LHCN-M2 (cell line): ENCODE measurements at regions not wholly inside any gene's neighbourhood (a gene's known extent, or its start where the extent isn't known, plus 50 kb on each side); places are given as distances from the start of the nearest gene placed in this dataset.

Source experiments
- DNase-seq: peaks from one replicate; pipeline ENCODE4 v3.0.0-alpha.2; 2012; ENCODE audit warnings: low read depth

DNA sequence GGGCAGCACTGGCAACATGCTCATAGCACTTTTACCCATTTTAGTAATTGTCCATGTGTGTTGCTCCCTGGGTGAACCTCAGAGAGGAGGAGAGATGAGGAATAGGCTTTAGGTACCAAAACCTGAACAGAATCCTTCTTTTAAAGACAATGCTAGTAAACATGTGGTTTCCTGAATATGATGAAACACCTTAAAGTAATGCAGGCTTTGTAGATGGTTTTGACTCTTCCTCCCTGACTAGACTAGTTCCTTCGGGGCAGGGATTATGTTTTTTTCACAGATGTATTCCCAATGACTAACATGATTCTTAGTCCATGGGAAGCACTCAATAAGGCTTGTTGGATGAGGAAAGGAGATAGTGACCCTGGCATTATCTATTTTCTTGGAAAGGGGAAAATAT lies 367.6 kb upstream of the JAG1 start:
- peak; percentile 8 for DNase-seq

DNA sequence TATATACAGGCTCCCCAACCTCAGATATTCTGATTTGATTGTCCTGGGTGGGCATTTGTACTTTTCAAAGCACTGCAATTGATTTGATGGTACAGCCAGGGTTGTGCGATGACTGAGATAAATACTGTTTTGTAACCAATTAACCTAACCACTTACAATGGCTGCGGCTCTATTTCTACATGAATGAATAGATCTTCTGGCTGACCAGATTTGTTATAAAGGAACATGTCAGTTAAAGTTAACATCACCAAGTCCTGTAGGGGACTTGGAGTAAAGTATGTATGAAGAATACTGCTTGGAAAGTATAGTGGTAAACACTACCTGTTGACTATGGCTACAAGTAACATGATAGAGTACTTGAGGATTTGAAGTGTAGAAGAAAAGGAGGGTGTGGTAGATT lies 369.2 kb upstream of the JAG1 start:
- DNase-seq: no peak

DNA sequence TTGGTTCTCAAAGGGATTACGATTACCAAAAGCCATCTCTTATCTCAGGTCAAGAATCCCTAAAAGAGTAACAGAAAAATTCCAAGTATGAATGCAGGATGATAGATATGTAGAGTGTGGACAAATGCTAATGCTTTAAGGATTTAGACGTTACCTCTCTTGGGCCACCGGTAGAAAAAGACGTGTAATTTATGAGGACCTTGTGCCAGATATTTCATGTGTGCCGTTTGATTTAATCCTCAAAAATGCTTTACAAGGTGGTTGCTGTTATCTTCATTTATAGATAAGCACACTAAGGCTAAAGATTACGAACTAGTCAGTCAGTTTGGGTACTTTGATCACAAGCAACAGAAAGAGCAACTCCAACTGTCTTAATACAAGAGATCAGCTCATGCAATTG lies 370.8 kb upstream of the JAG1 start:
- DNase-seq: no peak

DNA sequence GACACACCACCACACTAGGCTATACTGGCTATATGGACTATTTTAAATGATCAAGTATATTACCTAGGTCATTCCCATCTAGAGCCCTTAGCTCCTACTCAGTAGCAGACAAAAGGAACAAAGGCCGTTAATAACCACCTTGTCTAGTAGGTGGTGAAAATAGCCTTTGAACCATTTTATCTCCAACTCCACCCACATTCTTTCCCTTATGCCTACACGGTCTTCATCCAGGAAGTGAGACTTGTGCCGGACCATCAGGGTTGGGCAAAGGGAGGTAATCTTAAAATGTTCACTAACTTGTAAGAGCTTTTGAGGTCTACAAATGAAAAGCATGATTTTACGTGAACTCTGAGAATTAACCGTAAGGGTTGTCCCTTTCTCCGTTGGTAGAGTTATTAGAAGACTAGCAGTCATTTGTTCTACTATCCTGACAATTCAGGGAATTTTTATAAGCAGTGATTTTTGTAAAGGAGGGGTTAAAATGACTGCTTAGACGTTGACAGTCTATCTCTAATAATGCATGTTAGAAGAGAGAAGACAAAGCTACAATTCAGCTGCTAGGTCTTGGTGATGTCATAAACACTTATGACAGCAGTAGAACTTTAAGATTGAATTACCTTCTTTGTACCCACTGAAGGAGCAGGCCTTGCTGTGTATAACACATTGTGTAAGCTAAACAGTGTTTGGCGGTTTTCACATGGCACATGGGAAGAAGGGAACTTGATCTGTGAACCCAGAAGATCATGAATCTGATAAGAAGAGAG lies 371.8 kb upstream of the JAG1 start:
- DNase-seq: no peak

DNA sequence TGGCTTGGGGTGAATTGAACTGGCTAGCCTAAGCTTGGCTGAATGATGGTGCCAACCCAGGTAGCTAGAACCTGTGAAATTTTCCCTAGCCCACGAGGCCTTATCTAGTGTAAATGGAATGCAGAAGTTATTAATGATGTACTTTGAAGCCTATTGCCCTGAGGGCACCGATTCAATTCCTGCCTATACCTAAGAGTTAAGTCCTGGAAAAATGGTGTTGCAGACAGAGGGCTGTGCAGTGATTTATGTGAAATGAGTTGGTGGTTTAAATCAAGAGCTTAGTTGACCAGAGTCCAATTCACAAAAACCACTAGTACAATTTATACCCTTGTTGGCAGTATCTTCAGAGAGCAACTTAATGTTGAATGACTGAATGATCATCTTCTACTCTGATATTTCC lies 373.8 kb upstream of the JAG1 start:
- no peak for DNase-seq

DNA sequence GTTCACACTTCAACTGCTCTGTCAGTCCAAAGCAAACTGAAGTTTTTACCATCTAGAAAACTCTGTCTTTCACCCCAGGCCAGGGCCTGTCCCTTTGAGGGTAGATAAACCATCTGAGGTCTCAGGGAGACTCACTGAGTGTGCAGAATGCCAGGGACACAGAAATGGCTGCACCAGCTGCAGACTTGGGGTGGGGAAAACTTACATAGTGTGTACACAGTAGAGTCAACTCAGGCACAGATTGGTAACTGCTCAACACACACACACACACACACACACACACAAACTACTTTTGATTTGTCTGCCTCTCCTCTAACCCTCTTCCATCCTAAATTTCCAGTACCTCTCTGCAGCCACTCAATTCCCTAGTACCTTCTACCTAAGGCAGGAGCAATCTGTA lies 374.9 kb upstream of the JAG1 start:
- DNase-seq: no peak

DNA sequence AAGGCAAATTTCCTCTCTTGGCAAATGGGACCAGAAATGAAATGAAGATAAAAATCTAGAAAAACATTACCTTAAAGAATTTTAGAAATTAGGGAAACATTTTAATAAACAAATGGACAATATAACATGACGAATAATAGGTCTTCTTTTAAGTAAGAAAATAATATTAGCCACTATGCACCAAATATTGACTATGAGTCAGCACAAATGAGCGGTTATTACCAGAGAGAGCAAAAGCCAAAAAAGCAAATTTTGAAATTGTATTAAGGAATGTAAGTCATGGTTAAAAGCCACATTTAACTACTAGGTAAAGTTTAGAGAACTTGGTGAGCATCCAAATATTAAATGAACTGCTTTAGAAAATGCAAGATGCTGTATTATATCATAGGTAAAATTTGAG lies 376.6 kb upstream of the JAG1 start:
- no peak for DNase-seq

DNA sequence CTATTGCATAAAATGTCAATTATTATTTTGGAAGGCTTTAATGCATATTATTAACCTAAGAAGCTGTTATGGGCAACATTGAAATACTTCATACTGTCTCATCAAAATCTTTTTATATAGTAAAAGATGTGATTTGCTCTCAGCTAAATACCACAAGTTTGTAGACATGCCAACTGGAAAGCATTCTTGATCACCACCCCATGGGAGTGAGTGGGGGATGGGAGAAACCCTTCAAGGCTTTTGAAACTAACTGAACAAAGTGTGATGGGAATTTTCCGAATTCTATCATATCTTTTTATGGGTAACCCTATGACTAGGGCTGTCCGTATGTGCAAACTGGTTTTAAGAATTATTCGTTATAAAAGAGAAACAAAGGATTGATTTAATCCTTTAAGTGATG lies 377.3 kb upstream of the JAG1 start:
- peak; percentile 19 for DNase-seq

DNA sequence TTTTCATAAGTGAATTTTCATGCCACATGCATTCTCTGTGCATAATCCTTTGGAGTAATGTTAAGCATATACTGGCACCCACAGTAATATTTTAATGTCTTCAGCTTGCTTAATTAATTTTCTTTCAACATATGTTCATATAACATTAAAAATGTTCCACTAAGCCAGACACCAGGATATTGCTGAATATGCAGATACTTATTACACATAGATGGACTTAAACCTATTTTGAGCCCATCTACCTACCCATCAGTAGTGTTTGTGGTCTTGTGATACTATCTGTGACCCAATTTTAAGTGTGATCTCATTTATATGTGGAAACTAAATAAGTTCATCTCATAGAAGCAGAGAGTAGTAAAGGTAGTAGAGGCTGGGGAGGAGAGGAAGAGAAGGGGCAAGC lies 379.5 kb upstream of the JAG1 start:
- no peak for DNase-seq

DNA sequence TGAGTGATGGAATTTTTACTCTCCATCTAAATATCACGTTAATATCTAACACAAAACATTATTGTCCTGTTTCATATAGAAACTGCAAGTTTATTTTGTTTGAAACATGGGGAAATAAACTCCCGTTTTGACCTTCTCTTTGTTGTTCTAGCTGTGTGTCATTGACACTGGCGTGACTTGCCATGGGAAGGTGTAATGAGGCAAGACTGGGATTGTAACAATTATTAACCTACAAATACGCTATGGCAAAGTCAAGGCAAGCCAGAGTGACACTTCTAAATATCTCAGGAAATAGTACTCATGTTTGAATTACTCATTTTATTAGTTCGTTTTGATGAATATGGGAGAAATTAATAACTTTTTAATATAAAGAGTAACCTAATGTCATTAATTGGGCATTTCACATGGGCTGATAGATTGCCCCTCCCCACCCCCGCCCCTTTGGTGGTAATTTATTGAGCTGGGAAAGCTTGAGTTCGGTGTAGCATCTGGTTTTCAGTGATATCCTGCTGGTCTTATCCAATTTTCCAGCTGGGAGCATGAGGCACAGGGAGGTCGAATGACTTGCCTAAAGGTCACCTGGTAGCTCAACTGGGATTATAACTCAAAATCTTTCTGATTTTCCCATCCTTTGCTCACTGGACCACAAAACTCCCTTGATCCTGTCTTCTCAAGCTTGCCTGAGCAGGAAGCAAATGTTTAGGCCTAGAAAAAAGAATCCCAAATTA lies 380.6 kb upstream of the JAG1 start:
- DNase-seq: no peak

DNA sequence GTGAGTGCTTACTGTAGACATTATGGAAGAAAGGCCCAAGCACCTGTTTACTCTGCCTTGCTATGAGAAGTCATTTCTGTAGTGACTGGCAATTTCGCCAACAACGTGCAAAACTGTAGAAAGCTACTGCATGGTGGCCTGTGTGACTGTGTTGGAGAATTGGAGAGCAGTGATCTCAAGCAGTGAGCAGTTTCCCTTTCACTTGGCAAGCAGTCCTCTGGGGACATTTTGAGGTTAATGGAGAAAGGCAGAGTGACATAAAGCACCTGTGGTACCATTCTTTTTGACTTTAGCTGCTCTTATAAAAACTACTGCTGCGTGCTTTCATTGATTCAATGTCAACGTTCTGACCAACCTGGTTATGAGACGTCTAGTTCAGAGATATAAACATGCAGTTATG lies 382.6 kb upstream of the JAG1 start:
- no peak for DNase-seq

DNA sequence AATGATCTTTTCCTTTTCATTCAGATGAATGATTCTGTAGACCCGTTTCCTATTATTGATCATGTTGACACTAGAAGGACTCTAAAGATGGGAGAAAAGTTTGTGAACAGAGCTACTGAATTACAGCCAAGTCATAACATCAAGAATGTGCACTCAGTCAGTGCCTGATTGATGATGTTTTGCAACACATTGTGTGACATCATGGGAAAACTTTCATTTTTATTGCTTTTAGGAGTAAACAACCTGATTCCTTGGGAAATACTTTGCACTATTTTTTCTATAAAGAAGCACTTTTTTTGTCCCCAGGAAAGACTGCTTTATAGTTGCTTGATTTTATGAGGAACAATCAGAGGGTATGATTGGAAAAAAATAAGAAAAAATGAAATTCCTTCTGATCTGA lies 383.8 kb upstream of the JAG1 start:
- DNase-seq: no peak

DNA sequence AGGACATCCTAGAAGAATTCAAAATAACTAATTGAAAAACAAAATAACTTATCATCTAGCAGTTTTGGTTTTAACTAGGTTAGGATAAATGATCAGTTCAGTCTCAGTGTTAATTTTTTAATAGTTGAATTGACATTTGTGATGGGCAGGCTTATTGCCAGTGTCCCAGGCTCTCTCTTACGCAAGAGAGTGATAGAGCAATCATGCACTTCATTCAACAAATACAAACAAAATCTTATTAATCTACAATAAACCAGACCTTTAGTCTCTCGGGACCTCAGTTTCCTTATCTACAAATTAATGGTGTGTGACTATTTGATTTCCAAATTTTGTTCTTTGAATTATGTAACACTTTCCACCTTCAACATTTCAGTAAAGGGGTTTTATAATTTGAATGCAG lies 385.9 kb upstream of the JAG1 start:
- DNase-seq: no peak

DNA sequence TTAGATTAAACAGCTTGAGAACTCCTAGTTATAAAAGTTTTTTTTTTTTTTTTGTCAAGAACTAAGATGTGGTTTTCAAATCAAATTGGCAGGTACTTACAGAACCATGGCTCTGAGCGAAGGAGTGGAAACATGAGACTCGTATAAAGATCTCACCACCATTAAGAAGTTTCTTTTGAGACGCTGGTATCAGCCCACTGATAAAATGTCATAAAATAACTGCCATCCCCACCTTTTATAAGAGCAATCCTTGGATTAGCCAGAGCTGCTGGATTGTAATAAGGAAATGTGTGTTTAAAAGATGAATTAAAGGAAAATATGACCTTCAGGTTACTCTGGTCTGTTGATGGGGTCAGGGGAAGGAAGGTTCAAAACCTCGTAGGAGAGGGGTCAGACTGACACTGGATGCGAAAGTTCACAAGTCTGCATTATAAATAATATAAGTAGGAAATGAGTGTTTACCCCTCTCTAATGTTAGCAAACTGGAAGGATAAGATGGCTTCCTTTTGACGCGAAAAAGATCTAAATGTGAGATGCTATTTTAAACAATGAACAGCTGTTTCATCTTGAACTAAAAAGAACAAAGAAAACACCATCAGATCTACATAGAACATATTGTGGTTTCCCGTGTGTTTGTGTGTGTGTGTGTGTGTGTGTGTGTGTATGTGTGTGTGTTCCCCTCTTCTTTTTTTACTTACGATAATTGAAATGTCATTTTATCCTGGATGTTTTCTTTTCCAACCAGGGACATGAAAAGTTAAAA lies 386.8 kb upstream of the JAG1 start:
- DNase-seq: peak; percentile 69

DNA sequence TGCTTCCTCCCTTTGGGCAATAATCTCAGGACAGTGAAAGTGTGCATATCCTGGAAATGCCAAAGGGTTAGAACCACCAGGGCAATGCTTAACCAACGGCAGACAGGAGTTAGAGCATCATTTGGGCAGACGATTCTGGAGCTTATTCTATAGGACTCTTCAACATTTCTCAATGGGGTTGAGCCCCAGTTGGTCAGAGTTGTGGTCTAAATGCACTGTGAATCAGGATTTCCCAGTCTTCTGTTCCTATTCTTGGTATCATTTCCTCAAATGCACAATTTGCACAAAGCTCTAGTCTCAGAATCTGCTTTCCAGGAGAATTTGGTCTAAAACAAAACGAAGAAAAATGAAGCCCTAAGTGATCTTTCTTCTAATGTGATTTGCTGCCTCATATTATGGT lies 389.6 kb upstream of the JAG1 start:
- DNase-seq: no peak

DNA sequence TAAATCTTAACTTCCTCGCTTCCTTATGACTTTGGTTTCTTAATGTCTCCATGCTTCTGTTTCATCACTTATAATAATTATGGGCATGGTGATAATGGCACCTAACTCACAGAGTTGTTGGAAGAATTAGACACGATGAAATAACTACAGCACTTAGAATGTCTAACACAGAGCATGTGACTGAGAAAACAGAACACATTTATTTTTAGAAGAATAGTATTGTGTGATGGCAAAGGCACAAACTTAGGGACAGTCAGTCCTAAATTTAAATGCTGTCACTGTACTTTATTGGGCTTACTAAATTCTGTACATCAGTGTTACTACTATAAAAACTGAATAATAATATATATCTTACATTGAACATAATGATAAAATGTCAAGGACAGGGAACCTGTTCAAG lies 391.1 kb upstream of the JAG1 start:
- no peak for DNase-seq

DNA sequence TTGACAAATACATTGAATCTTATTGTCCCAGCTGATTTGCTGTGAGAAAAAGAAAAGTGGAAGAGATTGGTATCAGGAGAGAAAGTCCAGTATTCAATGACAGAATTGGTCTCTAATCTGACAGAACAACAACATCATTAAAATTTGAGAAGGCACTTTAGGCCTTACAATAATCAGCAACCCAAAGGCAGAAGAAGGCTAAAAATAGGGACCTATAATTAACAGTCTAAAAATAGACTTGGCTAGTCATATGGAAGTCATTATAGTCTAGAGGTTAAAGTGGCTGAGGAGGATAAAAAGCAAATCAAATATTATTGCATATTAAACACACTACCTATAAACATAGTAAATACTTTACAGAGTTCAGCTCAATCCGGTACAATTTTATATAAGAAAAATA lies 393.6 kb upstream of the JAG1 start:
- DNase-seq: no peak

DNA sequence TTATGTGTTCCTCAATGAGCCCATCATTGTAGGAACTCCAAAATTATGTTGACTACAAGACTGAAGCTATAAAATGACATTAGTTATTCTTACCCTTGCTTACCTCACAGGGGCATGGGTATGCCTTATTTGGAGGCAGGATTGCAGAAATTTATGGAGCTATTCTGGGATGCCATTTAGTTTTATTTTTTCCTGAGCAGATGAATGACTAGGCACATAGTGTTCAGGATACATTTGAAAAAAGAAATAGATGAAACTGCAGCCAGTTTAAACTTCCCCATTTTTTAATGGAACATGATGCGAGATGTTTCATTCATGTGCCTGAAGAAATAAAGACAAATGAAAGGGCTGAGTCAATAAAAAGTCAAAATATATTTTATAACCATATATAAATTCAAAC lies 399.2 kb upstream of the JAG1 start:
- DNase-seq: no peak

DNA sequence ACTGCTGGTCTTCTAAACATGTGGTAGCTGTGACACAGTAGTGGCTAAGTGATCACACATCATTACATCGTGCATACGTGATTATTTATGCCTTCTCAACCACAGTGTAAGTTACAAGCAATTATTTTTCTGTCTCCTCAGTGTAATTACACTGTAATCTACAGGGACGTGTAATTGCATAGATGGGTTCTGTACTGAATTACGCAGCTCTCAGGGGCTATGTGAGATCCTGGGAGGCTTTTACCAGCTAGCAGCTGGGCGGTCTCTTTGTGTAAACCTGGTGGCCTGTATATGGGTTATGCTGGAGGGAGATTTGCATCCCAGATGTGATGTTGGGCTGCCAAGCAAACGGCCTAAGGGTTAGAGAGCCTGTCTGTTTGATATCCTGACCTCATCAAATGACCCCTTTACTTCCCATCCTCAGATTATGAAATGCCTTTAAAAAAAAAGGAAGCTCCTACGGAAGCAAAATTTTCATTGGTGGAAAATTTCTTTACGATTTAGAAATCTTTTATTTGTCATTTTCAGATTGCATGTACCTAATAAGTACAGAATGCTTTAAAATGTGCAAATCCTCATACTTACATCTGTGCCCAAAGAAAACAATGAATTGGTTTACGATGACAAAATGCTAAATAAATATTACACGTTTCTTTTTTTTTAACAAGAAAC lies 402.8 kb upstream of the JAG1 start:
- no peak for DNase-seq

DNA sequence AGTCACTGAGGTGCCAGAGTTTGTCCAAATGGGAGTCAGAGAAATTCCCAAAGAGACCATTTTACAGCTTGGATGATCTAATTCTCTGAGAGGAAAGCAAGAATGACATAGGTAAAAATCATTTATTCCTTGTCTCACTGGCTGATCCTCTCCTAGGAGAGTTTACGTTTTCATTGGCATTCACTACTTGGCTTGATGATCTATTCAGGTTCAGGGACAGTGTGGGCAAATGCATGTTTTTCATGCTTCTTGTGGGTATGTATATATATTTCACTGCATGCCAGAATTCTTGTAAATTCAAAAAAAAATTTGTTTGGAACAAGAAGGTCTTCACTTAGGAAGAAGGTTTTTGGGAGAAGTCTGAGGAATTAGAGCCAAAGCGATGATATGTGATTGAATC lies 403.4 kb upstream of the JAG1 start:
- DNase-seq: no peak

DNA sequence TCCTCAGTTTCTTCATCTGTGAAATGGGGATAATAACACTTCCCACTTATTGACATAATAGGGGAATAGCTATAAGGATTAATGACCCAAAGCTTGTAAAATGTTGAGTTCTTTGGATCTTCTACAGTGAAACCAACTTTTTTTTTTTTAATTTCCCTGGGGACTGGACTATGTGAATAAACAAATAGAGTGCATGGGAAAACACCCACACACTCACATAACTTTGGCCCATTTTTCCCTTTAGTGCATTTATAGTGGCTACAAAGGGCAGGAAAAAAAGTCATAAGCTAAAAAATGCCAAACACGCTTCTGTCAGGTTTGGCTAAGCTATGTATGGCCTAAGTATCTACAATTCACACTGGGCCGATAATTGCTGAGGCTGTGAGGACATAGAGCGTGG lies 406.2 kb upstream of the JAG1 start:
- no peak for DNase-seq

DNA sequence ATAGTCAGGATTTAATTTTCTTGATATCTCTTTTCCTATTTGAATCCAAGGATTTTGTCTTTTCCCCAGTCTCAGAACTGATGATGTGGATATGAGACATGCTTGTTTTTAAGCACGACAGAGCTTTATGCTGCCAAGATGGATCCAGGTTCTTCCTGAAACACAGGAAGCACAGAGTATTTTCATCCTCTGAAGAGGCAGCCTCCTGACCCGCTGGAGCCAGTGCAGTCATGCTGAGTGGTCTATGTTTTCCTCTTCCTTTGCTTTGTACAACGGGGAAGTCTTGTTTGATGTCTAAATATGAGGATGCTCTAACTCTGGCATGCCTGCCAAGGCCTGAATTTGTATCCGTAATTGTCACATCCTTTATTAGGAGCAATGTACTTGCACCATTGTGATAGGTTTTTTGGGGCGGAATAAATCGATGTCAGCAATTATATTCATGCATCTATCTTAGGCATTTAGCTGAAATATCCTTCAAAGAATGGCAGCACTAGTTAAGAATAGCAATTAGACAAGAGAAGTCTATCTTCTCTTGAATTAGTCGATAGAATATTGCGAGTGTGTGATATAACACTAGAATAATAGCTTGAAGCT lies 407.1 kb upstream of the JAG1 start:
- no peak for DNase-seq
